Heart right ventricle (tissue), 16 donors: ENCODE measurements at regions not wholly inside any gene's neighbourhood (a gene's known extent, or its start where the extent isn't known, plus 50 kb on each side); places are given as distances from the start of the nearest gene placed in this dataset.
"Not testable (repeated sequence)": the region's sequence is repeated elsewhere in the genome, so short reads cannot be mapped to it uniquely, and the experiment has no call there.

Experiments used
- ATAC-seq, 8 donors: fragments of 200-7000 bp; cut with Tn5 transposase; one replicate each; pipeline ENCODE4 v1.9.1; 2020; ENCODE audit warnings: mild to moderate bottlenecking in 8 of 8, moderate library complexity in 8 of 8, moderate number of reproducible peaks in 1 of 8
- DNase-seq, 2 donors: peaks; one replicate each; pipeline ENCODE4 v3.0.0-alpha.2; 2020
- H3K27ac ChIP-seq, 10 donors: fragments of 200-600 bp; sonication (generic) in 2 of 10; one replicate each; pipeline versions ENCODE4 v1.5.0 to v1.8.0; 2020 to 2022; ENCODE audit warnings: mild to moderate bottlenecking in 3 of 10
- H3K27me3 ChIP-seq, 7 donors: fragments of 200-600 bp; one replicate each; pipeline ENCODE4 v1.8.0; 2021 to 2022; ENCODE audit warnings: mild to moderate bottlenecking in 2 of 7
- H3K36me3 ChIP-seq, 9 donors: fragments of 200-600 bp; sonication (generic) in 1 of 9; one replicate each; pipeline versions ENCODE4 v1.5.0 to v1.8.0; 2020 to 2022; ENCODE audit warnings: mild to moderate bottlenecking in 2 of 9
- H3K4me1 ChIP-seq, 9 donors: fragments of 200-600 bp; sonication (generic) in 1 of 9; one replicate each; pipeline versions ENCODE4 v1.5.0 to v1.8.0; 2020 to 2022; ENCODE audit warnings: mild to moderate bottlenecking in 4 of 9
- H3K4me3 ChIP-seq, 10 donors: fragments of 200-600 bp; sonication (generic) in 2 of 10; one replicate each; pipeline versions ENCODE4 v1.5.0 to v1.8.0; 2020 to 2022; ENCODE audit warnings: mild to moderate bottlenecking in 7 of 10, moderate library complexity in 2 of 10
- H3K9me3 ChIP-seq, 11 donors: fragments of 200-600 bp in 10 of 11; sonication (generic) in 2 of 11; one replicate each; pipeline versions ENCODE4 v1.5.0 to v1.8.0; 2013 to 2022; ENCODE audit warnings: mild to moderate bottlenecking in 2 of 11, control low read depth in 1 of 11, moderate library complexity in 1 of 11
- CTCF ChIP-seq, 9 donors: fragments of 200-600 bp; sonication (generic) in 2 of 9; IDR thresholded peaks; one replicate each; pipeline versions ENCODE4 v1.5.0 to v1.8.0; 2021 to 2022; ENCODE audit warnings: antibody characterized with exemption in 9 of 9, mild to moderate bottlenecking in 5 of 9, moderate library complexity in 1 of 9
- WGBS, 2 donors: extraction: QIAGEN DNeasy Blood & Tissue Kit; methylation state at CpG; one replicate each; pipeline ENCODE4 v1.1.7; 2013; ENCODE audit warnings: inconsistent platforms in 1 of 2; 5-methylcytosine and 5-hydroxymethylcytosine counted together
- intact Hi-C, 10 donors: fragments of 100-400 bp; cut with DNase I; formaldehyde crosslinking; loops; one replicate each; pipeline versions ENCODE4 v1.11.1 to v1.14.2; 2022
- donor health status: Arrhythmogenic right ventricular cardiomyopathy.
- donor health status: ischemic (EF 13 %, LVEDD 7.1; RV severe dilation, severe dysfunction).
- donor health status: healthy with polysubstance abuse.
- donor health status: DM: no; HTN: yes; CAD: no.
- donor health status: DM: no; HTN: no; CAD: no.
- donor health status: ischemic (EF 25% LVEDD 6.9; RV normal size, moderate dysfunction).
- donor health status: ischemic (EF 25% LVEDD 5.7; RV mildly dilated, moderate dysfunction).
- donor health status: healthy.
- donor health status: DM: yes; HTN: yes; CAD: no.
- donor health status: Ischemic cardiomyopathy.
- donor health status: ischemic (EF 35%, LVEDD 5.7; RV mildly dilated, moderate dysfunction).
- donor health status: nonischemic (EF 11% LVEDD 7.7; RV severe dilation, severe dysfunction).
- donor health status: DM: yes; HTN: yes; CAD: no.
- donor health status: PGD.
- donor health status: ischemic (EF 29% LVEDD 5.4; RV normal size, mild dysfunction).
- donor health status: nonischemic (EF 23%, LVEDD 6.1; RV moderate dilation, normal function).

GRCh38 chr4:3630598-3631543 is 98.6 kb upstream of the LRPAP1 start:
- DNase-seq = no peak
- no peak overlapping the region for H3K27ac ChIP-seq
- no peaks in the 10 kb centered on the region for H3K9me3 ChIP-seq
- TF ChIP-seq CTCF (IDR thresholded peaks at IDR 0.05) = no peak
- no peak overlapping the region for H3K4me3 ChIP-seq
- no peaks in the 10 kb centered on the region for H3K4me1 ChIP-seq
- intact Hi-C loops = no loop called here
- ATAC-seq = no peak
- H3K36me3 ChIP-seq = no peaks in the 10 kb centered on the region
- 52% methylated on average over 26 to 28 of the region's 28 CpGs for whole genome bisulfite sequencing, 2 donors
- peaks cover 0 to 53% (median 17%) of the 10 kb centered on the region in 7 donors for H3K27me3 ChIP-seq

- Histone ChIP-seq H3K27ac (no peak overlapping the region), H3K27me3 (peaks cover 0 to 60% (median 20%) of the 10 kb centered on the region in 7 donors), H3K9me3 (no peaks in the 10 kb centered on the region), H3K36me3 (no peaks in the 10 kb centered on the region), H3K4me3 (no peak overlapping the region), H3K4me1 (no peaks in the 10 kb centered on the region)
- ATAC-seq (no peak), DNase-seq (no peak)
- 69 to 71% methylated on average over 11 of the region's 11 CpGs for WGBS, 2 donors
- no peak for TF ChIP-seq CTCF (IDR thresholded peaks at IDR 0.05)
- intact Hi-C loops = no loop called here
These were observed 97.9 kb upstream of the LRPAP1 start for GRCh38 chr4:3630136-3630597.

GRCh38 chr4:3629665-3630064 is 97.4 kb upstream of the LRPAP1 start:
- H3K36me3 ChIP-seq = no peaks in the 10 kb centered on the region
- H3K4me3 ChIP-seq = no peak overlapping the region
- DNase-seq (no peak), ATAC-seq (no peak)
- H3K27me3 ChIP-seq = peaks cover 0 to 62% (median 20%) of the 10 kb centered on the region in 7 donors
- no peak for TF ChIP-seq CTCF (IDR thresholded peaks at IDR 0.05)
- whole genome bisulfite sequencing, 2 donors = 87 to 89% methylated on average over 12 of the region's 12 CpGs
- intact Hi-C loops = no loop called here
- no peaks in the 10 kb centered on the region for H3K9me3 ChIP-seq
- H3K27ac ChIP-seq = no peak overlapping the region
- no peaks in the 10 kb centered on the region for H3K4me1 ChIP-seq

- ATAC-seq, intact Hi-C loops, H3K4me3 ChIP-seq, DNase-seq, H3K9me3 ChIP-seq, H3K4me1 ChIP-seq, H3K36me3 ChIP-seq, H3K27ac ChIP-seq: not testable (repeated sequence)
- 87 to 88% methylated on average over 13 of the region's 13 CpGs for WGBS, 2 donors
- peaks cover 0 to 60% (median 21%) of the 10 kb centered on the region in 7 donors for H3K27me3 ChIP-seq
These were observed 97.0 kb upstream of the LRPAP1 start for GRCh38 chr4:3629176-3629575.

GRCh38 chr4:3628868-3629175 is 96.6 kb upstream of the LRPAP1 start:
- Histone ChIP-seq H3K4me1 (no peaks in the 10 kb centered on the region), H3K9me3 (no peaks in the 10 kb centered on the region), H3K27me3 (peaks cover 0 to 63% (median 24%) of the 10 kb centered on the region in 7 donors), H3K27ac (no peak overlapping the region), H3K36me3 (no peaks in the 10 kb centered on the region), H3K4me3 (no peak overlapping the region)
- intact Hi-C loops = no loop called here
- no peak for DNase-seq
- WGBS, 2 donors = 84 to 89% methylated on average over 11 of the region's 11 CpGs
- ATAC-seq = no peak
- no peak for TF ChIP-seq CTCF (IDR thresholded peaks at IDR 0.05)

- intact Hi-C loops, H3K4me1 ChIP-seq, H3K27ac ChIP-seq, H3K4me3 ChIP-seq, H3K36me3 ChIP-seq, H3K9me3 ChIP-seq, ATAC-seq, DNase-seq: not testable (repeated sequence)
- H3K27me3 ChIP-seq = peaks cover 0 to 67% (median 27%) of the 10 kb centered on the region in 7 donors
- WGBS, 2 donors = 61 to 66% methylated on average over 27 of the region's 29 CpGs
These were observed 96.0 kb upstream of the LRPAP1 start for GRCh38 chr4:3627967-3628867.

GRCh38 chr4:3627456-3627855 is 95.2 kb upstream of the LRPAP1 start:
- H3K4me3 ChIP-seq, H3K4me1 ChIP-seq, intact Hi-C loops, H3K36me3 ChIP-seq, H3K9me3 ChIP-seq, H3K27ac ChIP-seq, ATAC-seq, DNase-seq: not testable (repeated sequence)
- peaks cover 0 to 71% (median 29%) of the 10 kb centered on the region in 7 donors for H3K27me3 ChIP-seq
- 83 to 84% methylated on average over 8 of the region's 8 CpGs for WGBS, 2 donors
